Kidney (tissue), 13 donors: ENCODE measurements at regions not wholly inside any gene's neighbourhood (a gene's known extent, or its start where the extent isn't known, plus 50 kb on each side); places are given as distances from the start of the nearest gene placed in this dataset.

Experiments
- DNase-seq, 5 donors: peaks; one replicate each; pipeline ENCODE4 v3.0.0-alpha.2; 2013 to 2020
- FAIRE-seq: peaks from 2 replicates; lab custom pipeline; 2012; peaks lifted over from hg19 to GRCh38; lab: Jason Lieb, UNC
- H3K27ac ChIP-seq, 2 donors: one replicate each; pipeline ENCODE4 v1.7.0; 2013; ENCODE audit warnings: low read depth in 2 of 2, low read length in 2 of 2, inconsistent platforms in 1 of 2
- H3K27me3 ChIP-seq: one replicate; pipeline ENCODE4 v1.7.1; 2013; ENCODE audit warnings: low read length, inconsistent platforms; ENCODE audit not compliant: control insufficient read depth, insufficient read depth
- H3K36me3 ChIP-seq, 3 donors: one replicate each; pipeline versions ENCODE4 v1.7.0 to v1.7.1; 2013; ENCODE audit warnings: low read length in 3 of 3, control low read depth in 1 of 3, inconsistent platforms in 1 of 3; ENCODE audit not compliant: insufficient read depth in 3 of 3, control insufficient read depth in 2 of 3
- H3K4me1 ChIP-seq, 3 donors: one replicate each; pipeline versions ENCODE4 v1.7.0 to v1.7.1; 2013; ENCODE audit warnings: low read length in 3 of 3, inconsistent platforms in 1 of 3, low read depth in 1 of 3; ENCODE audit not compliant: control insufficient read depth in 2 of 3, insufficient read depth in 2 of 3
- H3K4me3 ChIP-seq, 3 donors: one replicate each; pipeline versions ENCODE4 v1.7.0 to v1.8.1; 2013; ENCODE audit warnings: low read length in 3 of 3, control low read depth in 1 of 3, inconsistent platforms in 1 of 3
- H3K9ac ChIP-seq, 3 donors: one replicate each; pipeline versions ENCODE4 v1.7.0 to v1.7.1; 2013; ENCODE audit warnings: low read length in 3 of 3, control low read depth in 1 of 3, inconsistent platforms in 1 of 3
- H3K9me3 ChIP-seq, 3 donors: one replicate each; pipeline versions ENCODE4 v1.7.0 to v1.7.1; 2013; ENCODE audit warnings: low read length in 3 of 3, control low read depth in 1 of 3, inconsistent platforms in 1 of 3; ENCODE audit not compliant: control insufficient read depth in 2 of 3, insufficient read depth in 1 of 3
- CTCF ChIP-seq: IDR thresholded peaks from 3 replicates; pipeline ENCODE4 v1.5.1; 2012; ENCODE audit warnings: mild to moderate bottlenecking, moderate library complexity, borderline replicate concordance; ENCODE audit not compliant: insufficient read depth; ENCODE audit errors: extremely low read depth
- intact Hi-C: fragments of 100-400 bp; cut with DNase I; formaldehyde crosslinking; loops from one replicate; pipeline ENCODE4 v1.11.1; 2022
- donor health status: control.
- donor health status: control.
- donor health status: control.
- donor health status: control.
- donor health status: control.
- donor health status: DM: yes; HTN: yes; CAD: no.
- donor health status: Normal renal cell carcinoma (clear cell type).

- Histone ChIP-seq H3K9ac (no peak overlapping the region), H3K27ac (no peak overlapping the region), H3K36me3 (no peaks in the 10 kb centered on the region), H3K4me3 (no peak overlapping the region), H3K27me3 (no peaks in the 10 kb centered on the region), H3K4me1 (no peaks in the 10 kb centered on the region), H3K9me3 (no peaks in the 10 kb centered on the region)
- TF ChIP-seq CTCF = no peak
- intact Hi-C loops = no loop called here
- FAIRE-seq (no peak), DNase-seq (no peak)
These were observed 415.5 kb upstream of the ADAMTS5 start for GRCh38 chr21:27382404-27382803.

GRCh38 chr21:27380303-27380702, 413.4 kb upstream of the ADAMTS5 start:
- no peak for TF ChIP-seq CTCF
- Histone ChIP-seq H3K36me3 (no peaks in the 10 kb centered on the region), H3K27ac (no peak overlapping the region), H3K4me1 (no peaks in the 10 kb centered on the region), H3K4me3 (no peak overlapping the region), H3K27me3 (no peaks in the 10 kb centered on the region), H3K9ac (no peak overlapping the region), H3K9me3 (no peaks in the 10 kb centered on the region)
- DNase-seq (no peak), FAIRE-seq (no peak)
- intact Hi-C loops = no loop called here

GRCh38 chr21:27379354-27379753, 412.5 kb upstream of the ADAMTS5 start:
- no peaks in the 10 kb centered on the region for H3K27me3 ChIP-seq
- DNase-seq (no peak), FAIRE-seq (no peak)
- H3K4me3 ChIP-seq = no peak overlapping the region
- H3K9me3 ChIP-seq = no peaks in the 10 kb centered on the region
- H3K9ac ChIP-seq = no peak overlapping the region
- no peaks in the 10 kb centered on the region for H3K4me1 ChIP-seq
- intact Hi-C loops = no loop called here
- no peak for TF ChIP-seq CTCF
- H3K27ac ChIP-seq = no peak overlapping the region
- no peaks in the 10 kb centered on the region for H3K36me3 ChIP-seq

- DNase-seq (no peak), FAIRE-seq (no peak)
- no peak for TF ChIP-seq CTCF
- Histone ChIP-seq H3K27ac (no peak overlapping the region), H3K9ac (no peak overlapping the region), H3K27me3 (no peaks in the 10 kb centered on the region), H3K4me3 (no peak overlapping the region), H3K36me3 (no peaks in the 10 kb centered on the region), H3K4me1 (peaks cover 0 to 4% (median 0%) of the 10 kb centered on the region in 3 donors), H3K9me3 (no peaks in the 10 kb centered on the region)
- intact Hi-C loops = no loop called here
These were observed 405.5 kb upstream of the ADAMTS5 start for GRCh38 chr21:27372381-27372780.
